Calu3 (cell line): ENCODE measurements at regions not wholly inside any gene's neighbourhood (a gene's known extent, or its start where the extent isn't known, plus 50 kb on each side); places are given as distances from the start of the nearest gene placed in this dataset.

Experiments
- BruUV-seq: library from RNA; stranded (reverse); fragments of 400-500 nt; replicated peaks from 2 replicates; lab custom pipeline; 2021; lab: Mats Ljungman, UMichigan
- CTCF ChIA-PET: fragments of 300-600 bp; sonication (Branson Sonifier 250); formaldehyde crosslinking; loops from one replicate; lab custom pipeline; 2022; ENCODE audit warnings: antibody characterized with exemption; lab: Charles Lee
- DNase-seq: peaks from one replicate; pipeline ENCODE4 v3.0.0; 2022
- H3K27ac Mint-ChIP-seq: one replicate; pipeline ENCODE4 v1.8.0; 2022; ENCODE audit warnings: mixed read lengths; ENCODE audit not compliant: unreplicated experiment
- H3K27me3 Mint-ChIP-seq: one replicate; pipeline ENCODE4 v1.8.0; 2022; ENCODE audit warnings: mixed read lengths; ENCODE audit not compliant: unreplicated experiment
- H3K36me3 Mint-ChIP-seq: one replicate; pipeline ENCODE4 v1.8.0; 2022; ENCODE audit warnings: mild to moderate bottlenecking, moderate library complexity, mixed read lengths; ENCODE audit not compliant: insufficient read depth, unreplicated experiment
- H3K4me1 Mint-ChIP-seq: one replicate; pipeline ENCODE4 v1.8.0; 2022; ENCODE audit warnings: mild to moderate bottlenecking, low read depth, mixed read lengths; ENCODE audit not compliant: unreplicated experiment
- H3K4me3 Mint-ChIP-seq: one replicate; pipeline ENCODE4 v1.8.0; 2022; ENCODE audit warnings: mild to moderate bottlenecking, low read depth, moderate library complexity, mixed read lengths; ENCODE audit not compliant: unreplicated experiment
- H3K9me3 Mint-ChIP-seq: one replicate; pipeline ENCODE4 v1.8.0; 2022; ENCODE audit warnings: low read depth, mixed read lengths; ENCODE audit not compliant: unreplicated experiment
- intact Hi-C: fragments of 100-400 bp; cut with micrococcal nuclease; formaldehyde crosslinking; loops from one replicate; pipeline ENCODE4 v1.10.0; 2022; ENCODE audit not compliant: unreplicated experiment
- TF ChIP-seq, protein P1 (sequence below): fragments of 200-600 bp; IDR thresholded peaks from one replicate; pipeline ENCODE4 v1.8.0; 2022; ENCODE audit warnings: antibody characterized with exemption; ENCODE audit not compliant: unreplicated experiment

DNA sequence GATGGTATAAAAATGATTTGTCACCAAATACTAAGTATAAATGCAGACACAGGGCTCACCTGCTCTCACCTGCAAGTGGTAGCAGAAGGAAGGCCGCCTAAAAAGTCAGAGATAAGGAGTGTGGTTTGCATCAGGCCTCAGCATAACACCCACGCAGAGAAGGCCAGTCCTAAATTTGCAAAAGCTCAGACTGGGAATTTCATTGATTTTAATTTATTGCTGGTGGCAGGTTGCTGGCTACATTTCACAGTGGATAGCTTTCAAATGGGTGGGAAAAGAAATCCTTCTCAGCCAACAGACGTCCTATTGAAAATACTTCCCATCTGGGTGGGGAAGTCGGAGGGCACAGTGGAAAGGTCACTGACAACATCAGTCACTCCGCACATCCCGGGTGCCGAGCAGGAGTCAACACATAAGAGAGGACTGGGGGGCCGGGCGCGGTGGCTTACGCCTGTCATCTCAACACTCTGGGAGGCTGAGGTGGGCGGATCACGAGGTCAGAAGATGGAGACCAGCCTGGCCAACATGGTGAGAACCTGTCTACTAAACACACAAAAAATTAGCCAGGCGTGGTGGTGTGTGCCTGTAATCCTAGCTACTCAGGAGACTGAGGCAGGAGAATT, 561.8 kb upstream of the MKI67 start:
- no peaks in the 10 kb centered on the region for H3K27me3 Mint-ChIP-seq
- no peaks in the 10 kb centered on the region for H3K4me1 Mint-ChIP-seq
- intact Hi-C loops, result no loop called here
- TF ChIP-seq, protein P1, sequence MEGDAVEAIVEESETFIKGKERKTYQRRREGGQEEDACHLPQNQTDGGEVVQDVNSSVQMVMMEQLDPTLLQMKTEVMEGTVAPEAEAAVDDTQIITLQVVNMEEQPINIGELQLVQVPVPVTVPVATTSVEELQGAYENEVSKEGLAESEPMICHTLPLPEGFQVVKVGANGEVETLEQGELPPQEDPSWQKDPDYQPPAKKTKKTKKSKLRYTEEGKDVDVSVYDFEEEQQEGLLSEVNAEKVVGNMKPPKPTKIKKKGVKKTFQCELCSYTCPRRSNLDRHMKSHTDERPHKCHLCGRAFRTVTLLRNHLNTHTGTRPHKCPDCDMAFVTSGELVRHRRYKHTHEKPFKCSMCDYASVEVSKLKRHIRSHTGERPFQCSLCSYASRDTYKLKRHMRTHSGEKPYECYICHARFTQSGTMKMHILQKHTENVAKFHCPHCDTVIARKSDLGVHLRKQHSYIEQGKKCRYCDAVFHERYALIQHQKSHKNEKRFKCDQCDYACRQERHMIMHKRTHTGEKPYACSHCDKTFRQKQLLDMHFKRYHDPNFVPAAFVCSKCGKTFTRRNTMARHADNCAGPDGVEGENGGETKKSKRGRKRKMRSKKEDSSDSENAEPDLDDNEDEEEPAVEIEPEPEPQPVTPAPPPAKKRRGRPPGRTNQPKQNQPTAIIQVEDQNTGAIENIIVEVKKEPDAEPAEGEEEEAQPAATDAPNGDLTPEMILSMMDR, result no peak
- no peak overlapping the region for H3K27ac Mint-ChIP-seq
- CTCF ChIA-PET, result no interaction called here
- H3K9me3 Mint-ChIP-seq, result peaks cover 4% of the 10 kb centered on the region
- BruUV-seq, result no TSS peak
- no peaks in the 10 kb centered on the region for H3K36me3 Mint-ChIP-seq
- no peak for DNase-seq
- no peak overlapping the region for H3K4me3 Mint-ChIP-seq

DNA sequence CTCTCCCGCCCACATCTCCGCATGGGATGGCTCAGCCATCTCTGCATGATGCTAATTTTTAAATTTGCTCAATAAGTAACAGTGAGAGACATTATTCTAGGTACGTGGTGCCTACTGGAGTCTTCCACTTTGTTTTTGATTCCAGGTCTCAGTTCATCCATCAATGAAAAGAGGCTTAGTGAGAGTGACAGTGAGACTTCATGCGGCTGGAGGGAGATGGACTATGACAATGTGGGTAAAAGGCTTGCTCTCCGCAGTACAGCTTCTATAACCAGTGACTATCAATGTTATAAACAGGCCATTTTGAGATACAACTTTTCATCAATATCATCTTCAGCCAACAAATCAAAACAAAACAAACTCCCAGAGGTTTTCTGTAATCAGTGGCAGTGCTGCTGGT, 563.4 kb upstream of the MKI67 start:
- TF ChIP-seq, protein P1, result no peak
- CTCF ChIA-PET, result no interaction called here
- intact Hi-C loops, result no loop called here
- Mint-ChIP-seq H3K4me3 (no peak overlapping the region), H3K36me3 (no peaks in the 10 kb centered on the region), H3K9me3 (peaks cover 2% of the 10 kb centered on the region), H3K4me1 (no peaks in the 10 kb centered on the region), H3K27me3 (no peaks in the 10 kb centered on the region), H3K27ac (no peak overlapping the region)
- DNase-seq, result no peak
- BruUV-seq, result no TSS peak

DNA sequence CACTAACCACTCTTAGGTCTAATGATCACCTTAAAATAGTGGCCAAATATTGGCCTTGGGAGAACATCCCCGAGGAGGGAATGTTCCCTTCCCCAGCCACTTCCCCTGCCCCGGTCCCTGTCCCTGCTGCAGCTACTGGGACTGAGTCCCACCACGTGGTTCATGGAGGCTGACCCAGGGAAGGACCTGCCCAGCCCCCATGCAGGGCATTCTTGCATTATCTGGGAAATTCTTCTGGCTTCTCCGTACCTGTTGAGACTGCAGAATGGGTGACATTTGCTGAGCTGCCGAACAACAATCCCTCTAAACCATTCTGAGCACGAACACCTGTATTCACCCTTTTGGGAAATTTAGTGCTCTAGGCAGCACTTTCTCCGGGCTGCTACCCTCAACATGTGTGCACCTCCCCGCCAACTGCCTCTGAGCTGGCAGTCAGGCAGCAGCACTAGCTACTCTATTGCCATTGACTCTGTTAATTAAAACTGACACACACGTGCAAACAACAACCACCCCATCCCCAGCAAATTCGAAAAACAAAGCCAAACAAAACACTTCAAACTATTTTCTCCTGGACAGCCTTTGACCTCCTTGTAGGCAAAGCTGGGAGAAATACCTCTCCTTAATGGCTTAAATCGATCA, 567.4 kb upstream of the MKI67 start:
- BruUV-seq, result no TSS peak
- Mint-ChIP-seq H3K27me3 (no peaks in the 10 kb centered on the region), H3K4me3 (no peak overlapping the region), H3K4me1 (no peaks in the 10 kb centered on the region), H3K27ac (no peak overlapping the region), H3K36me3 (no peaks in the 10 kb centered on the region), H3K9me3 (no peaks in the 10 kb centered on the region)
- TF ChIP-seq, protein P1, result no peak
- intact Hi-C loops, result no loop called here
- CTCF ChIA-PET, result no interaction called here
- DNase-seq, result no peak

DNA sequence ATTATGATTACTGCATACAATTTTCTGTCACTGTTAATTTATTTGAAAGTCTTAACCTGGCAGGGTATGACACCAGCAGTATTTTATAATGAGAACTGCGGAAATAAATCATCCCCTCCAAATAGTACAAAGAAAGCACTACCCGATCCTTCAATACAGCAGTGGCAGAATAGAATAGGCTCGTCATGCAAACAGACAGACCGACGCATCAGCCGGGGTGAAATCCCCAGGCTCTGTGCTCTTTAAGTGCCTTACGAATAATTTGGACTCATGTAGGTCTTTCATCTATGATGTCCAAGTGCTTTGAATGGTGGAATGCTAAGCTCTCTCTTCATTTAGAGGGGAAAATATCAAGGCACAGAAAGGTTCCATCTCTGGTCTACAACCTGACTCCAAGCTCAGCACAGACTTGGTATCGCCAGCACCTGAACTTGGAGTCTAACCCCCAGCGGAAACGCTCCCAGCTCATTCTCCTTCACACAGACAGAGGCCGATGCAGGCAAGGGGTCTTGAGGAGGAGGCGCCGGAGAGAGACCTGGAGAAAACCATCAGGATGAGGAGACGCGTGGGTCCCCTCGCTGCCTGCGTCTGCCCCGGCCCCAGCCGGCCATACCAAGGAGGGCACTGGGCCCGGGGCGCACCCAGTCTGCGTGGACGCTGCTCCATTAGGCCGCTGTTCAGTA, 568.1 kb upstream of the MKI67 start:
- no peak for DNase-seq
- no peak overlapping the region for H3K4me3 Mint-ChIP-seq
- no TSS peak for BruUV-seq
- H3K9me3 Mint-ChIP-seq, result no peaks in the 10 kb centered on the region
- H3K27me3 Mint-ChIP-seq, result no peaks in the 10 kb centered on the region
- no peaks in the 10 kb centered on the region for H3K4me1 Mint-ChIP-seq
- intact Hi-C loops, result no loop called here
- no peaks in the 10 kb centered on the region for H3K36me3 Mint-ChIP-seq
- no peak overlapping the region for H3K27ac Mint-ChIP-seq
- CTCF ChIA-PET, result no interaction called here
- TF ChIP-seq, protein P1, result no peak
